AG04450 (cell line): ENCODE measurements at regions not wholly inside any gene's neighbourhood (a gene's known extent, or its start where the extent isn't known, plus 50 kb on each side); places are given as distances from the start of the nearest gene placed in this dataset.
"Not testable (repeated sequence)": the region's sequence is repeated elsewhere in the genome, so short reads cannot be mapped to it uniquely, and the experiment has no call there.

ENCODE experiments used
- CTCF ChIA-PET: fragments of 300-600, 350-600 bp; formaldehyde crosslinking; extraction: SDS; loops from one replicate; lab custom pipeline; 2022; ENCODE audit warnings: antibody characterized with exemption, inconsistent platforms; lab: Charles Lee
- POLR2A ChIA-PET: fragments of 350-600 bp; formaldehyde crosslinking; extraction: SDS; loops from one replicate; lab custom pipeline; 2021; ENCODE audit warnings: antibody characterized with exemption, inconsistent platforms; lab: Yijun Ruan, JAX
- DNase-seq: peaks from one replicate; pipeline ENCODE4 v3.0.0-alpha.2; 2011; ENCODE audit warnings: low read depth, low spot score
- H3K27ac ChIP-seq: one replicate; pipeline ENCODE4 v1.5.1; 2012; ENCODE audit warnings: low read depth, low read length, control low read depth
- H3K27me3 ChIP-seq: one replicate; pipeline ENCODE4 v1.6.0; 2012; ENCODE audit warnings: low read length; ENCODE audit not compliant: control insufficient read depth, insufficient read depth
- H3K4me3 ChIP-seq: 2 replicates; pipeline ENCODE4 v1.5.1; 2011; ENCODE audit warnings: mild to moderate bottlenecking, low read depth, low read length, control low read depth
- H3K9me3 ChIP-seq: 2 replicates; pipeline ENCODE4 v1.5.1; 2012; ENCODE audit warnings: low read length; ENCODE audit not compliant: control insufficient read depth, insufficient read depth
- TF ChIP-seq, protein P1 (sequence below): IDR thresholded peaks from 2 replicates; pipeline ENCODE4 v1.5.1; 2011; ENCODE audit warnings: low read depth, low read length, control low read depth, inconsistent platforms

DNA sequence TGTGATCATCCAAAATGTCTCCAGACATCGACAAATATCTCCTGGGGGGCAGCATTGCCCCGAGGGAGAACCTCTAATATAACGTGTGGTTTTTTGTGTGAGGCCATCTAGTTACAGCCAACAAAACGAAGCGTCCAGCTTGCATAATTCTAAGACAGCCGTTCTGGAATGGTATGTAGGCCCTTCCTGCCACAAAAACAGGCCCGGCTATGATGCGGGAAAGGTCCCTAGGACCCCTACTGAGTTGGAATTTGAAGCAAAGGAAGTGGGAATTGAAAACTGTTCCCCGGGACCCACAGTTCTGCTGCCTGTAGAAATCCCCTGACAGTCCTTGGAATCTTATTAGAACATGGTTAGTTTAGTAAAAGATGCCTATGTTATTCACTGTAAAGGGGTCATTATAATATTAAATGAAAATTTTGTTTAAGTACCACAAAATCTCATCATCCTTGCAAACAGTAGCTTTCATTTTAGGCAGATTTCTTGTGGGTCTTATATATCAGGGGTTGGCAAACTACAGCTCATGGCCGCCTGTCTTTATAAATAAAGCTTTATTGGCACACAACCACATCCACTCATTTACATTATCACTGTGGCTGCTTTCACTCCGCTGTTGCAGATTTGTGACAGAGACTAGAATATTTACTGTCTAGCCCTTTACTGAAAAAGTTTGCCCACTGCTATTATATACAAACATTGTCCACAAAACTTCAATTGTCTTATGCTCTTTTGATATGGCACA lies 70.7 kb downstream of the MSX2 start:
- no peak for DNase-seq
- peak overlapping the region; percentile 11 for H3K27ac ChIP-seq
- H3K9me3 ChIP-seq = no peaks in the 10 kb centered on the region
- H3K27me3 ChIP-seq = peaks cover 9% of the 10 kb centered on the region
- ChIA-PET POLR2A (interaction anchor here (0.6 kb wide), 1 partner anchor 212 kb away, joined by 4 read pairs; no protein-coding TSS in a partner anchor), CTCF (interaction anchor here (0.6 to 7.8 kb wide), 17 partner anchors 9 to 468 kb away, joined by 3 to 133 read pairs (median 4); no protein-coding TSS in a partner anchor)
- TF ChIP-seq, protein P1, sequence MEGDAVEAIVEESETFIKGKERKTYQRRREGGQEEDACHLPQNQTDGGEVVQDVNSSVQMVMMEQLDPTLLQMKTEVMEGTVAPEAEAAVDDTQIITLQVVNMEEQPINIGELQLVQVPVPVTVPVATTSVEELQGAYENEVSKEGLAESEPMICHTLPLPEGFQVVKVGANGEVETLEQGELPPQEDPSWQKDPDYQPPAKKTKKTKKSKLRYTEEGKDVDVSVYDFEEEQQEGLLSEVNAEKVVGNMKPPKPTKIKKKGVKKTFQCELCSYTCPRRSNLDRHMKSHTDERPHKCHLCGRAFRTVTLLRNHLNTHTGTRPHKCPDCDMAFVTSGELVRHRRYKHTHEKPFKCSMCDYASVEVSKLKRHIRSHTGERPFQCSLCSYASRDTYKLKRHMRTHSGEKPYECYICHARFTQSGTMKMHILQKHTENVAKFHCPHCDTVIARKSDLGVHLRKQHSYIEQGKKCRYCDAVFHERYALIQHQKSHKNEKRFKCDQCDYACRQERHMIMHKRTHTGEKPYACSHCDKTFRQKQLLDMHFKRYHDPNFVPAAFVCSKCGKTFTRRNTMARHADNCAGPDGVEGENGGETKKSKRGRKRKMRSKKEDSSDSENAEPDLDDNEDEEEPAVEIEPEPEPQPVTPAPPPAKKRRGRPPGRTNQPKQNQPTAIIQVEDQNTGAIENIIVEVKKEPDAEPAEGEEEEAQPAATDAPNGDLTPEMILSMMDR = no peak
- H3K4me3 ChIP-seq = no peak overlapping the region

DNA sequence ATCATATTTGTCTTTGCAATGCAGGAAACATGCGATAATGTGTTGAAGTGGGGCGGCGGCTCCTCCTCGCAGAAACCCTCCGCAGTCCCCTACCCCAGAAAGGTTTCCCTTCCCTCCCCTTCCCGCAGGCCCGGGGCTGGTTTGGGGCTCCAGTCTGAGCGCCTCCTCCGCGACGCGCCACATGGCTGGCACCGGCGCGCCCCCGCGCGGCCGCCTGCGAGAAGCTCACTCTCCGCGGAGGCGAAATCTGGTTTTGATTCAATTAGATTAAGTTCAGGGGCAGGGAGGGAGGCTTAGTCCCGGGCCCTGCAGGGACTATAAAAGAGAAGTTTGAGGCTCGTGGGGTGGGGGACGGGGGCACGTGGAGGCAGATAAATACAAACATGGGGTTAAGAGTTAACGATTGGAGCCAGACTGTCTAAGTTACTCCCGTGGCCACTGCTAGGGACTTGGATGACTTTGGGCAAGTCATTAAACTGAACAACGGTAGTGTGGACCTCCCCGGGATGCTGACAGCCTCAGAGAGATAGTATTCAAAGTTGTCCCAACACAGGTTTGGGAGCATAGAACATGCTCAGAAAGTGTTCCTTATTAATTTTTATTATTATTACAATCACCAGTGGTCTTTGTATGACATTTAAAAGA lies 69.4 kb downstream of the MSX2 start:
- DNase-seq = no peak
- POLR2A ChIA-PET = interaction anchor here (0.6 to 1.0 kb wide), 2 partner anchors 374 to 392 kb away, joined by 5 to 6 read pairs; no protein-coding TSS in a partner anchor
- H3K9me3 ChIP-seq = no peaks in the 10 kb centered on the region
- CTCF ChIA-PET = interaction anchor here (0.5 to 7.8 kb wide), 31 partner anchors 8 to 473 kb away, joined by 3 to 133 read pairs (median 4); no protein-coding TSS in a partner anchor
- no peak overlapping the region for H3K4me3 ChIP-seq
- peaks cover 9% of the 10 kb centered on the region for H3K27me3 ChIP-seq
- H3K27ac ChIP-seq = no peak overlapping the region
- TF ChIP-seq, protein P1 = peak; percentile 90

DNA sequence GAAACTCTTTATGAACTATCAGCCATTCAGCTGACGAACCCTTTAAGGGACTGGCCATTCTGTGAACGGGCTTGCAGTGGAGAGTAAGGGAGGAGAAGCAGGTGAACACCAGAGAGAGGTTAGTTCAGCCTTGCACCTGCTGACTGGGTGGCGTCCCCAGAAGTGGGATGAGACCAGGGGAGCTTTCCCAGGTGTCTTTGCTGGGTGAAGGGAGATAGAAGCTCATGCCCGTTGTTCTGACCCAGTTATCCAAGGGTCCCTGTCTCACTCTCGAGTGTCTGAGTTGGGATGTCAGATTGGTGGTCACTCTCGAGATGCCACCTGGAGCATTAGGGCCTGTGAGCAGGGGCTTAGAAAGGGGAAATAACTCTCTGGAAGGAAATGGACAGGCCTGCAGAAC lies 68.7 kb downstream of the MSX2 start:
- peaks cover 7% of the 10 kb centered on the region for H3K27me3 ChIP-seq
- no peak overlapping the region for H3K4me3 ChIP-seq
- no peak for DNase-seq
- no peaks in the 10 kb centered on the region for H3K9me3 ChIP-seq
- ChIA-PET CTCF (interaction anchor here (0.8 to 7.8 kb wide), 14 partner anchors 9 to 468 kb away, joined by 3 to 133 read pairs (median 7); no protein-coding TSS in a partner anchor), POLR2A (interaction anchor here (0.6 to 1.0 kb wide), 2 partner anchors 374 to 391 kb away, joined by 5 to 6 read pairs; no protein-coding TSS in a partner anchor)
- no peak overlapping the region for H3K27ac ChIP-seq
- TF ChIP-seq, protein P1 = no peak

DNA sequence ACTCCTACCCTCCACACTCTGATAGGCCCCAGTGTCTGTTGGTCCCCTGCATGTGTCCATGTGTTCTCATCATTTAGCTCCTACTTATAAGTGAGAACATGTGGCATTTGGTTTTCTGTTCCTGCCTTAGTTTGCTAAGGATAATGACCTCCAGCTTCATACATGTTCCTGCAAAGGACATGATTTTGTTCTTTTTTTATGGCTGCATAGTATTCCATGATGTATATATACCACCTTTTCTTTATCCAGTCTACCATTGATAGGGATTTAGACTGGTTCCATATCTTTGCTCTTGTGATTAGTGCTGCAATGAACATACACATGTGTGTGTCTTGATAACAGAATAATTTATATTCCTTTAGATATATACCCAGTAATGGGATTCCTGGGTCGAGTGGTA lies 67.9 kb downstream of the MSX2 start:
- H3K9me3 ChIP-seq, DNase-seq, H3K4me3 ChIP-seq, H3K27ac ChIP-seq, POLR2A ChIA-PET, H3K27me3 ChIP-seq: not testable (repeated sequence)
- CTCF ChIA-PET = interaction anchor here (0.6 to 7.8 kb wide), 9 partner anchors 15 to 468 kb away, joined by 3 to 133 read pairs (median 7); no protein-coding TSS in a partner anchor

DNA sequence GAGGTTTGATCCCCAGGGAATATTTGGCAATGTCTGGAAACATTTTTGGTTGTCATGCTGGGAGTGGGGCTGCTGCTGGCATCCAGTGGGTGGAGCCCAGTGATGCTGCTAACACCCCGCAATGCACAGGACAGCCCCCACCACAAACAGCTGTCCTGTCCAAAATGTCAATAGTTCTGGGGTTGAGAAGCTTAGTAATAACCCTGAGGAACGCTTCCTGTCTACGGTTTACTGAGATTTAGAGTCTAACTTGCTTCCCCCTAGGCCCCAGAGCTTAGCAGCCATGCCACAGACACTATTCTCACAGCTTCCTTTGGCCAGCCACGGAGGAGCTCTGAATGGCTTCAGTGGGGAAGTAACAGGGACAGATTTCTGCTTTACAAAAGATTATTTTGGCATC lies 66.5 kb downstream of the MSX2 start:
- no peaks in the 10 kb centered on the region for H3K27me3 ChIP-seq
- no peaks in the 10 kb centered on the region for H3K9me3 ChIP-seq
- H3K4me3 ChIP-seq = no peak overlapping the region
- DNase-seq = no peak
- ChIA-PET CTCF (interaction anchor here (0.5 to 7.8 kb wide), 3 partner anchors 101 to 373 kb away, joined by 3 to 133 read pairs (median 3); no protein-coding TSS in a partner anchor), POLR2A (no interaction called here)
- H3K27ac ChIP-seq = no peak overlapping the region
- TF ChIP-seq, protein P1 = no peak
